CD1c-positive myeloid dendritic cell (primary cell): ENCODE measurements at regions not wholly inside any gene's neighbourhood (a gene's known extent, or its start where the extent isn't known, plus 50 kb on each side); places are given as distances from the start of the nearest gene placed in this dataset.
"Not testable (repeated sequence)": the region's sequence is repeated elsewhere in the genome, so short reads cannot be mapped to it uniquely, and the experiment has no call there.

ENCODE experiments used
- DNase-seq: peaks from one replicate; pipeline ENCODE4 v3.0.0-alpha.2; 2016; ENCODE audit errors: extremely low spot score

- not testable (repeated sequence) for DNase-seq
Observed at GRCh38 chr1:59210430-59210829, 86.5 kb upstream of the FGGY start.

- DNase-seq: no peak
Observed at GRCh38 chr1:59212706-59213105, 84.2 kb upstream of the FGGY start.

DNA sequence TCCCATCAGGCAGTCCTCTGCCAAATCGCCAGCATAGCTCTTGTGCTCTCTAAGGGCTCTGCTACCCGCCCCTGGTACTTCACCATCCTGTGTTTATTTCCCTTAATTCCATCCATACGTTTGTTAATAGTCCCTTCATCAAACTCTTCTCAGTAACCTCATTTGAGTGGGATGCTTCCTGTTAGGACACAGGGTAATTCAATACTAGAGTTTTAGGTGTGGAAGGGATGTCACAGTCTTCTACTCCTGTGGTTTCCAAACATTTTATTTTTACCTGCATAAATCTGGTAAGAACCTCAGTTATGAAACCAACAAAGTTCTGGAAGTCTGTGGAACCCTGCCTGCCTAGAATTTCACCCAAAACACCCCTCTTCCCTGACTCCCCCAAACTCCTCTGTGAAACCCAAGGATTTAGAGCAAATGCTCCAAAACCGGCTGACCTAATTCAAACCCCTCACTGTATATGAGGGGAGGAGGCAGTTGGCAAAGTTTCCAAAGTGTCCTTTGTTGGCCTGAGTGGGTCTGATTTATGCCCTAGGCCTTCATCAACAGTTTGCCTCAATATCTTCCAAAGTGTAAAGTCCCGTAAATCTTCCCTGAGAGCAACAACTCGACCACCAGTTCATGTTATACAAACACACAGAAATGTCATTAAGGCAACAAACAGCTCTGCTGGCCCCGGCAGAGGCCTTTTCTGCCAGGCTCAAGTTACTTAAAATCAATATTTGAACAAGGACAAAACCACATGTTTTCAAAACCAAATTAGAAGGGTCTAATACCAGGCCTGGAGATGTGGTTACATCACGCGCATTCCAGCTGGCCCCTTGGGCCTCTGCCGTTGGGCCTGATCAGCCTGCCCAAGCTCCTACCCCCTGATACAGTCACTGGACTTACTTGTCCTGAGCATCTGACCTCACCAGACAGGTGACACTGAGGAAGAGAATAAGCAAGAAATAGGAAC is 82.4 kb upstream of the FGGY start:
- DNase-seq: no peak

DNA sequence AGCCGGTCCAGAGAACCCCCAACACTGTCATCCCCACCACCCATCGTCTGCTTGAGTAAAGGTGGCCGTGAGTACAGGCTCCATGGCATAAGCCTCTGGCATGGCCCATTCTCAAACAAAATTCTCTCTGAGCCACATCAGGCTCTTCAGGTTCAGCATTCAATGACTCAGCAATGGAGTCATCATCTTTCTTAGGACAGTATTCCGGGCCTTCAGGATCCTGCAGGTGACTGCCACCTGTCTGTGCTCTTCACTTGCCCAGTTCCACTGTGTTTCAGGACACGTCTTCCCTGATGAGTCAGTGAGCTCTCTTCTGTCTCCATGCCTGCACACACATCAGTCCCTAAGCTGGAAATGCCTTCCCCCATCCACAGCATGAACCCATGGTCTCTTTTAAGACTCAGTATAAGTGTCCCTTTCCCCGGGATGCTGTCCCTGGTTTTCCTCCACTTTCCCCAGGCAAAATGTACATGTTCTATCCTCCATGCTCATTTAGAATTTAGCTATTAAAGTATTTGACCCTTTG is 81.1 kb upstream of the FGGY start:
- no peak for DNase-seq

GRCh38 chr1:59217439-59217838 is 79.5 kb upstream of the FGGY start:
- not testable (repeated sequence) for DNase-seq

DNA sequence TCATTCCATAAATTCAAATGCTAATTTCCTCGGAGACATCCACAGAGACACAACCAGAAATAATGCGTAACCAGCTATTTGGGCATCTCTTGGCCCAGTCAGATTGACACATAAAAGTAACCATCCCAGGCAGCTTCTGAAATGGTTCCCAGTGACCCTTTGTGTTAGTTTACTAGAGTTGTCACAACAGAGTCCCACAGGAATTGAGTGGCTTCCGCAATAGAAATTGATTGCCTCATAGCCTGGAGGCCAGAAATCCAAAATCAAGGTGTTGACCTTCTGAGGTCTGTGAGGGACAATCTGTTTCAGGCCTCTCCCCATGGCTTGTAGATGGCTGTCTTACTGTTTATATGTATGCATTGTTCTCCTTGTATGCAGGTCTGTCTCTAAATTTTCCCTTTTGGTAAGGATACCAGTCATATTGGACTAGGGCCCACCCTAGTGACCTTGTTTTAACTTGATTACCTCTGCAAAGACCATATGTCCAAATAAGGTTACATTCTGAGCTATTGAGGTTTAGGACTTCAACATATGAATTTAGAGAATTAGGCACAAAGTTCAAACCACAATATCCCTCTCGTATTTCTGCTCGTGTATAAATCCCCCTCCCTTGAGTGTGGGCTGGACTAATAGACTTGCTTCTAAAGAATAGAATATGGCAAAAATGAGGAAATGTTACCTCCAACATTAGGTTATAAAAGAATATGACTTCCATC is 78.2 kb upstream of the FGGY start:
- peak; percentile 37 for DNase-seq

DNA sequence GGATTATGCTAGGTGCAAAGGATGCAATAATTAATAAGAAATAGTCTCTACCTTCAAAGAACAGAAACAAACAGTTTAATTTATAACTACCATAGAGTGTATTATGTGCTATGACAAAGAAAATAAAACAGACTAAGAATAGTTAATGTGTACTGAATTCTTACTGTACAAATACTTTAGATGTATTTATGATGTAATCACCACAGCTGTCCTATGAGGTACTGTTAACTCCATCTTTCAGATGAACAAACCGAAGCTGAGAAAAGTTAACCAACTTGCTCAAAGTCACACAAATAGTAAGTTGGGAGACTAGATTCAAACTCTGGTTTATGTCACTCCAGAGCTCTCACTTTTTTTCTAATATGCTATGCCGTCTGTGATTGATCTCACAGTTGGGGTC is 77.0 kb upstream of the FGGY start:
- DNase-seq: no peak

DNA sequence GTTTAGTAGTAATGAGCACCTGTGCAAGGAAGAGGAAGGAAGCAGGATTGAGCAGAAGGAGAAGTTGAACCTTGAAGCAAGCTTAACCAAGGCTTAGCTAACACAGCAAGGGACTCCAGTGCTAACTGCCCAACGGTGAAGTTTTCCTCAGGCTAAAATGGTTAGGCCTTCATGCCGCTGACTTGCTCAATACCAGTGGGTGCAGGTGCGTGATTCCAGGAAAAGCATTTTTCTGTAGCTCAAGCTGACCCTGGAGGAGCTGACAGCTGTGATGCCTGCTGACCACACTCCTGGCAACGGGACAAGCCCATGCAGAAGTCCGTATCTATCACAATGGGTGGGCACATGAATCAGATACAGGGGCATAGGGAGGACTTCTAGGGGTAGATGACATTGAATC is 76.5 kb upstream of the FGGY start:
- DNase-seq: peak; percentile 12

- DNase-seq: no peak
Observed at GRCh38 chr1:59223198-59223597, 73.7 kb upstream of the FGGY start.

GRCh38 chr1:59223989-59224634 is 72.8 kb upstream of the FGGY start:
- no peak for DNase-seq

- DNase-seq: peak; percentile 28
Observed at GRCh38 chr1:59225594-59226316, 71.1 kb upstream of the FGGY start.

GRCh38 chr1:59229138-59229537 is 67.8 kb upstream of the FGGY start:
- no peak for DNase-seq

GRCh38 chr1:59230622-59231021 is 66.3 kb upstream of the FGGY start:
- DNase-seq: no peak

DNA sequence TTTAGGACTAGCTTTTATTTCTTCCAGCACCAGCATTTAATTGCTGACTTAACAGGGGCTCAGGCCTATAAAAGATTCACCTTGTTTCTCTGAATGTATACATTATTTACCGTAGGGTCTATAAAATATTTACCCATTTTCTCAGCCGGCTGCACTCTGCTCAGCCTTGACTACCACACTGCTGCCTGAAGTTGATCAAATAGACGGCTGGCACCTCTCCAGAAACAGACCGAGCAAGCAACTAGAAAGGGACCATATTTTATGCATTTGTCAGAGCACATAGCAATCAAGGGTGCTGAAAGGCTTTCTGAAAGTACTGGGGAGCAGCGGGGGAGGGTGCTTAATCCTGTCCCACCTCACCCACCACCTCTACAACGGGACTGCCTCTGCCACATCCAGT is 64.7 kb upstream of the FGGY start:
- no peak for DNase-seq

DNA sequence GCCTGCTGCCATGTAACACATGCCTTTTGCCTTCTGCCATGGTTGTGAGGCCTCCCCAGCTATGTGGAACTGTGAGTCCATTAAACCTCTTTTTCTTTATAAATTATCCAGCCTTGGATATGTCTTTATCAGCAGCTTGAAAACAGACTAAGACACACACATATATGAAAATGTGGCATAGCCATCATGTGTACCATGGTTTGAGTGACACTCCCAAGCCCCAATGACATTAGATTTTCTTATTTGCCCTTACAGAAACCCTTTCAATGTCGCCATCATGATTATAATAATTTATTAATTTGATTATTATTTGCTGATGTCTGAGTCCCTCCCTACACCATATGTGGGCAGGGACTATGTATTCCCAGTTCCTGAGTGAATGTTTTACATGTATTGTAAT is 63.5 kb upstream of the FGGY start:
- no peak for DNase-seq

GRCh38 chr1:59236721-59237545 is 60.0 kb upstream of the FGGY start:
- no peak for DNase-seq

DNA sequence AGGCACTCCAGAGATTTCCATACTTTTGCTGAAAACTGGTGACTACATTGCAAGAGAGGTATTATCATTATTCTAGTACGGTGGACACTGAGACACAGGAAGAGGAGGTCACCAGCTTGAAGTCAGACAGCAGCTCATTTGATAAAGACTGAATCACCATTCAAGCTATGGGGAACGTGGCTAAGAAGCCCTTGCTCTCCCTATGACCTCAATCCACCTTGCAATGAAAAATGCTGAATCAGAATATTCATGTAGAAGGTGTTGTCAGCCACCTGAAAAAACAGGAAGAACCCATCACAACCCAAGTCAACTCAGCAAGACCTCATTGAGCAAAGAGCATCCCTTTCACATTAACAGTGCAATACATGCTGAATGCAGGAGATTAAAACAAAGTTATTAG is 59.0 kb upstream of the FGGY start:
- DNase-seq: no peak

DNA sequence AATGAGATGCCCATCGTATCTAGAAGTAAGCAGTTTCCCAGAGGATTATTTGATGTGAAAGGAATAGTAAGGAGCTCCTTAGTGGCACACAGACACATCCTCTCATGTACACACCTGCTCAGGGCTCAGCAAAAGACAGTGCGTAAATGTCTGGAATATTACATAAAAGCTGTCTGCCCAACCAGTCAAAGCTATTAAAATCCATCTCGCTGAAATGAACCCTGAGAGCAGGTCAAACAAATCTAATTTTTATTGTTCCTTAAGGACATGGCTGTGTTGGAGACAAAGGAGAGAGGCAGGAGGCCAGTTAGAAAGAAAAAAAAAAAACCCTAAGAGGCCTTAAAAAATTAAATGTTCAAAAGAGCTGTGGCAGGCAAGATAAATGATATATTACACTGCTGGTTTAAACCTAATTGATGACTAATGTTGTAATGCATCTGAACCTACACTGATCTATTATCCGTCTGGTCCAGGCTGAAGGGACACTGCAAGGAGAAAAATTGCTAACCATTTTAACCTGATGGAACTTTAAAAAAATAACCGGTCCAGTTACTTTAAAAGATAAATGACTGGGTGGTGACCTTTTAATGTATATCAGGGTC is 58.5 kb upstream of the FGGY start:
- no peak for DNase-seq

- no peak for DNase-seq
Observed at GRCh38 chr1:59238993-59239392, 57.9 kb upstream of the FGGY start.

DNA sequence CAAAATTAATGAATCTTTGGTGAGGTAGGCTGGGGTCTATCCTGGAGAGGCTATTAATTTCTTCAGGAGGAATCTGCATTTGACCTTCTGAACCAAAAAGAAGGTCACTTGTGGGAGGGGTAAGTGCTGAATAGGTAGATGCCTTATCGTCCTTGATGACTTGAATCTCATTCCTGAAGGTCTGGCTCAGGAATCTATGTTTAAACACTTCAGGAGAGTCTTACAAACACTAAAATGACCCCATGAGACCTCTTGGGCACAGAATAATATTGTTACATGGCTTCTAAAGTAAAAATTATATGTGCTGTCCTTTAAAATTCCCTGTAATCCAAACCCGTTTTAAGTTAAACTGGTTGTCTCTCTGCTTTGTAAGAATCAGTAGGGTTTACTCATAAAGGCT is 55.0 kb upstream of the FGGY start:
- no peak for DNase-seq
